NCI-H510A treated with DMSO at 0.1 percent for 48 hours (cell line): ENCODE measurements at regions not wholly inside any gene's neighbourhood (a gene's known extent, or its start where the extent isn't known, plus 50 kb on each side); places are given as distances from the start of the nearest gene placed in this dataset.
"Not testable (repeated sequence)": the region's sequence is repeated elsewhere in the genome, so short reads cannot be mapped to it uniquely, and the experiment has no call there.

Experiments used
- DNase-seq: peaks from one replicate; lab custom pipeline; 2025; lab: John Stamatoyannopoulos, UW

DNA sequence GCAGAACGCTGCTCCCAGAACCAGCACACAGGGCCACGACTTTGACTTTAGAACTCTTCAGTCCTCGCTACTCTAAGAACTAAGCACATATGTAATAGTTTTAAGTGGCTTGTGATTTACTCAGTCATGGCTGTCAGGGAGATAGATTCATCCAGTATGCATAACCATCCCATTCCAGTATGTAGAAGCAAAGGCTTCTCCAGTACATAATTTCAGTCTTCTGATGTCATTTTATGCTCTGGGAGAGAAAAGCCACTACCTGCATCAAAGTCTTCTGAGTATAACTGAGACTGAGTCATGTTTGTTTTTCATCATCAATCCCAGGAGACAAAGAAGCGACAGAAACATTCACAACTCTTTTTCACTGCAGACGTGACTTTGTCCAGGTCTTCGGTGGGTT lies 885.7 kb downstream of the PLA2G4A start:
- DNase-seq = no peak

- no peak for DNase-seq
These were observed 886.7 kb downstream of the PLA2G4A start for GRCh38 chr1:187715483-187715882.

- no peak for DNase-seq
These were observed 887.4 kb downstream of the PLA2G4A start for GRCh38 chr1:187716160-187716559.

GRCh38 chr1:187718527-187718926 lies 889.8 kb downstream of the PLA2G4A start:
- no peak for DNase-seq

- no peak for DNase-seq
These were observed 892.5 kb downstream of the PLA2G4A start for GRCh38 chr1:187721216-187721615.

DNA sequence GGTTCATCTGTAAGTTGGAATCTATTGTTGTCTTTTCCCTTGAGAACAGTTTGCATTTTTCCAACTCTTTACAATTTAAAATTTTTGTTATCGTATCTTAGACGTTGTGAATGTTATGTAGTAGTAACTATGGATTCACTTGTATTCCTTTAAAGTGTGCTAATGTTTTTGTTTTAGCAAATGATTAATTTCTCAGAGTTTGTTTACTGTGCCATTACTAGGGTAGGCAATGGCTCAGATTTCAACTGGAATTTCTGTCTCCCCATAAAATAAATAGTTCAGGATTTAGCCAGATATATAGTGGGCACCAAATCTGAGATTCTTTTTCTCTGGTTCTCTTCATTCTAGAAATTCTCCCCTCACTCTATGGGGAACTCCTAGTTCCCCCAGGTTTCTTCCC lies 896.5 kb downstream of the PLA2G4A start:
- no peak for DNase-seq

GRCh38 chr1:187733232-187733631 lies 904.5 kb downstream of the PLA2G4A start:
- no peak for DNase-seq

- DNase-seq = no peak
These were observed 905.7 kb downstream of the PLA2G4A start for GRCh38 chr1:187734427-187734826.

DNA sequence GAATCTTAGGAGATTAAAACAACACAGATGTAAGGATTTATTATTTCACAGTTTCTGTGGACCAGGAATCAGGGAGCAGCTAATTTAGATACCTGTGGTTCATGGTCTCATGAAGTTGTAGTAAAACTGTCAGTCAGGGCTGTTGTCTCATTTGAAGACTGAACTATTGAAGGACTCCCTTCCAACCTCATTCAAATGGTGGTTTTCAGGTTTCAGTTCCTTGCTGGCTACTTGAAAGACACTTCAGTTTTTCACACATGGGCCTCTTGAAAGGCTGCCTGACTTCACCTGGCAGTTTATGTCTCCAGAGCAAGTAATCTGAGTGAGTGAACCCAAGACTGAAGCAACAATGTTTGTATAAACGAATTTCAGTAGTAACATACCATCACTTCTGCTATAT lies 915.9 kb downstream of the PLA2G4A start:
- DNase-seq = no peak

- no peak for DNase-seq
These were observed 926.8 kb downstream of the PLA2G4A start for GRCh38 chr1:187755536-187755935.

DNA sequence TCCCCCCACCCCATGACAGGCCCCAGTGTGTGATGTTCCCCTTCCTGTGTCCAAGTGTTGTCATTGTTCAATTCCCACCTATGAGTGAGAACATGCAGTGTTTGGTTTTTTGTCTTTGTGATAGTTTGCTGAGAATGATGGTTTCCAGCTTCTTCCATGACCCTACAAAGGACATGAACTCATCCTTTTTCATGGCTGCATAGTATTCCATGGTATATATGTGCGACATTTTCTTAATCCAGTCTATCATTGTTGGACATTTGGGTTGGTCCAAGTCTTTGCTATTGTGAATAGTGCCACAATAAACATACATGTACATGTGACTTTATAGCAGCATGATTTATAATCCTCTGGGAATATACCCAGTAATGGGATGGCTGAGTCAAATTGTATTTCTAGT lies 927.9 kb downstream of the PLA2G4A start:
- DNase-seq = not testable (repeated sequence)

- no peak for DNase-seq
These were observed 931.1 kb downstream of the PLA2G4A start for GRCh38 chr1:187759825-187760333.

DNA sequence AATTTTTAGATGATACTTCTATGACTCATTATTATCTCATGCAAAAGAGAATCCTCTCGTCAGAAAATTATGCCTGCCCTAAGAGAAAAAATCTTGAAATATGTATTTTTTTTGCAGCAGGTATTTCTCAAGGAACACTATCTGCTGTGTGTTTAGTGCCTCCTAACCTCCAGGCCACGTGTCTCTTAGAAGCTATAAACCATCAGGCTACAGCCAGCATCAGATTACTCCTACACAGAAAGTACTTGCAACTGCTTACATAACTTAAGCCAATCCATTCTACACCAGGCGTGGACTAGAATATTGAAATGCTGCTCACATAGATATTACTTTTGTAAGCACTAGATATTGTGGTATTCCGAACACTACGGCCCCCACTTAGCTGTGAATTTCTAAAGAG lies 933.4 kb downstream of the PLA2G4A start:
- peak; percentile 46 for DNase-seq

DNA sequence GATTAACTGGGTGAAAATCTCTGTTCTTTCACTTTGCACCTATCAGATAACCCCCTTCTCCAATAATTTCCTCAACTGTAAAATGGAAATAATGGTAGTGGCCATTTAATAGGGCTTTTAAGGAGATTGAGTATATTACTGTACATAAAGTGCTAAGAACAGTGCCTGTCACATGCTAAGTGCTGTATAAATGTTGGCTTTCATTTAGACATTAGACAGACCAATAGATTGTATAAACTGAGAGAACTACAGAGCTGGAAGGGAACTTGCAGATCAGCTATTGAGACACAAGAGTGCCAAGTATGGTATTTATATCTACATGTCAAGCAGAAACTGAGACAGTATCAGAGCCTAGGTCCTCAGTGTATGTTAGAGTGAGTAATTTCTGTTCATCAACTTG lies 934.7 kb downstream of the PLA2G4A start:
- DNase-seq = no peak

GRCh38 chr1:187763976-187764375 lies 935.2 kb downstream of the PLA2G4A start:
- no peak for DNase-seq

GRCh38 chr1:187771396-187771795 lies 942.6 kb downstream of the PLA2G4A start:
- DNase-seq = no peak

DNA sequence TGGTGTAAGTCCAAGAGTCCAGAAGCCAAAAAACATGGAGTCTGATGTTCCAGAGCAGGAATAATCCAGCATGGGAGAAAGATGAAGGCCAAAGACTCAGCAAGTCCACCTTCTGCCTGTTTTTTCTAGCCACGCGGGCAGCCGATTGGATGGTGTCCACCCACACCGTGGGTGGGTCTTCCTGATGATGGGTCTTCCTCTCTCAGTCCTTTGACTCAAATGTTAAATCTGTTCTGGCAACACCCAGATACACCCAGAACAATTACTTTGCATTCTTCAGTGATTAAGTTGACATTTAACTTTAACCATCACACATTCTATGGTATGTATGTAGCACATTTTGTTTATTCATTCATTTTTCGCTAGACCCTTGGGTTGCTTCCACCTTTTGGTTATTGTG lies 944.4 kb downstream of the PLA2G4A start:
- no peak for DNase-seq

GRCh38 chr1:187787736-187788135 lies 959.0 kb downstream of the PLA2G4A start:
- no peak for DNase-seq

GRCh38 chr1:187788718-187789117 lies 960.0 kb downstream of the PLA2G4A start:
- peak; percentile 8 for DNase-seq

- no peak for DNase-seq
These were observed 962.0 kb downstream of the PLA2G4A start for GRCh38 chr1:187790724-187791123.

DNA sequence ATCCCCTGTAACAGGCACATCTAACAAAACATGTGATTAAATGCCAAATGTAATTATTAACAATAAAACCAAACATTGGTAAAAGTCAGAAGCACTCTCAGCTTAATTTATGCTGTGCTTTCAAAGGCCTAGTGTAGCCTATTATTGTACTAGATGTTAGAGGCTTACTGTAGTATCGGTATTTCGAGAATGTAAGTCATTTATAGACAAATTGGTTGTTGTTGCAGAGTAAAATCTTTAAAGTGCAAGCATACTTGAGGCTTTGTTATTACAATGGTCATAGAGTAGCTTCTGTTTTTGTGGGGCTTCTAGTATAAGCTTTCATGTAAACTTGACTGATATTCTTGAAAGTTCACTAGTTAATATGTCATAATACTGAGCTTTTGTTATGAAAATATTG lies 965.8 kb downstream of the PLA2G4A start:
- DNase-seq = peak; percentile 65

- no peak for DNase-seq
These were observed 980.8 kb downstream of the PLA2G4A start for GRCh38 chr1:187809549-187809948.

GRCh38 chr1:187816646-187817045 lies 987.9 kb downstream of the PLA2G4A start:
- no peak for DNase-seq

DNA sequence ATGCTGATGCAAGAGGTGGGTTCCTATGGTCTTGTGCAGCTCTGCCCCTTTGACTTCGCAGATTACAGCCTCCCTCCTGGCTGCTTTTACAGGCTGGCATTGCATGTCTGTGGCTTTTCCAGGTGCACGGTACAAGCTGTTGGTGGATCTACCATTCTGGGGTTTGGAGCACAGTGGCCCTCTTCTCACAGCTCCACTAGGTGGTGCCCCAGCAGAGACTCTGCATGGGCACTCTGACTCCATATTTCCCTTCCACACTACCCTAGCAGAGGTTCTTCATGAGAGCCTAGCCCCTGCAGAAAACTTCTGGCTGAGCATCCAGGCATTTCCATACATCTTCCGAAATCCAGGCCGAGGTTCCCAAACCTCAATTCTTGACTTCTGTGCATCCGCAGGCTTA lies 989.0 kb downstream of the PLA2G4A start:
- DNase-seq = no peak

- DNase-seq = no peak
These were observed 990.3 kb downstream of the PLA2G4A start for GRCh38 chr1:187819086-187819485.
